Activated CD4-positive, CD25-positive, alpha-beta regulatory T cell treated with anti-CD3 and anti-CD28 coated beads, Interleukin-2, amount 50 U/mL, for 24 hours (primary cell): ENCODE measurements at regions not wholly inside any gene's neighbourhood (a gene's known extent, or its start where the extent isn't known, plus 50 kb on each side); places are given as distances from the start of the nearest gene placed in this dataset.
"Not testable (repeated sequence)": the region's sequence is repeated elsewhere in the genome, so short reads cannot be mapped to it uniquely, and the experiment has no call there.

ENCODE experiments used
- ATAC-seq, 2 donors: fragments of 150-1000 bp; cut with Tn5 transposase; one replicate each; pipeline ENCODE4 v1.10.0; 2021; ENCODE audit warnings: mild to moderate bottlenecking in 1 of 2, moderate library complexity in 1 of 2

DNA sequence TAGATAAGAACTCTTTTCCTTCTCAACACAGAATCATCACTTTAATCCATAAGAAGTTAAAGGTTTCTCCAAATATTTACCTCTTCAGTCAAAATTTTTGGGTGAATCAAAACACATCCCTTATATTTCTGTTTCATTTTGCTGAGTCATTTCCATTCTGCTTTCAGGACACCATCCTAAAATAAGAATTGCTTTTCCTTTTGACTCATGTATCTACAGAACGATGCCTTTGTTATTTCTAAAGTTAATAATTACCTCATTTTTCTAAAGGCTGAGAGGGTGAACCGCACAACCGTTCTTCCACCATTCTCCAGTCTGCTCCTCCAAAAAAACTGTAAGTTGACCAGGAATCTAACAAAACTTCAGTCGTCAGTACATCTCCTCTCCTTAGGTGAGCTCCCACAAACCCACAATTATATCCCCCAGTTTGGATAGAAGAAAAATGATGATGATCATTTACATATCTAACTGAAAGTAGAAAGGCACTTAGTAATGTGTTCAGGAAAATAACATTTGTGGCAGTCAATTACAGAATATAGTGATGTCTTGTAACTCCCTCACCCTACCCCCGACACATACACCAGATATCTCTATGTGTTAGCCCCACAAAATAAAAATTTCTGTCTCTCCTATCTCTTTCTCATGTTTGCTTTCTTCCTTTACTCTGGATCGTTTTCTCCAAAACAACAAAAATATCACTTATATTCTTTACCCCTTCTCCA lies 162.5 kb downstream of the RAD51AP2 start:
- no peak for ATAC-seq

DNA sequence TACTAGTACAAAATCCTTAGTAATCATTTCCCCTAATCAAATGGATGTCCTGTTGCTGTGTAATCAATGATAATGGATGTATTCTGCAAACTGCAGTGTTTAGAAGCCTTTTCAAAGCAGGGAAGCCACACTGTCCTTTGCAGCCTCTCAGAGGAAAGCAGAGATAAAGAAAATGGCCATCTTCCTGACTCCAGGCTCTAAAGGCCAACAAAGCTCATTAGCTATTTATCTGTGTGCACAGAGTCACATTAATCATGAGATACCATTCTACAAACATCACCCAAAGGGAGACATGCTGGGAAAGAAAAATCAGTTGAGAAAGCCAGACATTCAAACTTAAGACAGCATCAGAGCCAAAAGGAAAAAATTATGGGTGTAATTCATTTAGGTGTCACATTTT lies 165.0 kb downstream of the RAD51AP2 start:
- ATAC-seq = no peak

DNA sequence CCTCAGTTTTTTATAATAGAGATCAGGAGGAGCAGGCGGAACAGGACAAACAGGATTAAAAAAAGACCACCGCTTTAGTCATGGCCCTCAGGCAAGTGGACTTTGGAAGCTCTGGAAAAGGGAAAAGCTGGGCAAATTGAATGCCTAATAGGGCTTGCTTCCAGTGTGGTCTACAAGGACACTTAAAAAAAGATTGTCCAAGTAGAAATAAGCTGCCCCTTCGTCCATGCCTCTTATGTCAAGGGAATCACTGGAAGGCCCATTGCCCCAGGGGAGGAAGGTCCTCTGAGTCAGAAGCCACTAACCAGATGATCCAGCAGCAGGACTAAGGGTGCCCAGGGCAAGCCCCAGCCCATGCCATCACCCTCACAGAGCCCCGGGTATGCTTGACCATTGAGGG lies 175.5 kb downstream of the RAD51AP2 start:
- not testable (repeated sequence) for ATAC-seq

DNA sequence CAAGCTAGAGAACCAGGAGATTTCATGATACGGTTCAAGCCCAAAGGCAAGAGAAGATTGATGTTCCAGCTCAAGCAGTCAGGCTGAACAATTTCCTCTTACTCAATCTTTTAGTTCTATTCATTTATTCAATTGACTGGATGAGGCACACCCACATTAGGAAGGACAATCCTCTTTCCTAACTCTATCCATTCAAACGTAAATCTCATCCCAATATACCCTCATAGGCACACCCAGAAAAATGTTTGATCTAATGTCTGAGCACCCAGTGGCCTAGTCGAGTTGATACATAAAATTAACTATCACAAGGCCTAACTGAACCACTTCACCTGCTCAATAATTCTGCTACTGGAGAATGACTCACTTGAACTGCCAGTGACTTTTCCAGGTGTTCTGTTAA lies 180.7 kb downstream of the RAD51AP2 start:
- ATAC-seq = no peak

DNA sequence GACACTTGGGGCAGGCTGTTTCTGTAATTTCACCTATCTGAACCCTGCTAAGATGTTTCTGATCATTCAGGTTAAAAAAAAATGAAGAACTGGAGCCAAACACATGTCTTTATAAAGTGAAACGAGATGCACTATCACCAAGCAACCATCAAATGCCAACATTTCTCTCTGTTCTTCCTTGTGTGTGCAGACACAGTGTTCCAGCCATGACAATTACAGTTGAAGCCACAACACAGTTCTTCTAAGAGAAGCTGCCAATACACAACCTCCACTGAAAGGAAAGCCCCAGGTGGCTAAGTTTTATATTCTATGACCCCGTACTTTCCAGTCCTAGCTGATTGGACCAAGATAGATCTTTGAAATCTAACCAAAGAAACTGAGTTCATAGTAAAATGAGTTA lies 181.8 kb downstream of the RAD51AP2 start:
- no peak for ATAC-seq

DNA sequence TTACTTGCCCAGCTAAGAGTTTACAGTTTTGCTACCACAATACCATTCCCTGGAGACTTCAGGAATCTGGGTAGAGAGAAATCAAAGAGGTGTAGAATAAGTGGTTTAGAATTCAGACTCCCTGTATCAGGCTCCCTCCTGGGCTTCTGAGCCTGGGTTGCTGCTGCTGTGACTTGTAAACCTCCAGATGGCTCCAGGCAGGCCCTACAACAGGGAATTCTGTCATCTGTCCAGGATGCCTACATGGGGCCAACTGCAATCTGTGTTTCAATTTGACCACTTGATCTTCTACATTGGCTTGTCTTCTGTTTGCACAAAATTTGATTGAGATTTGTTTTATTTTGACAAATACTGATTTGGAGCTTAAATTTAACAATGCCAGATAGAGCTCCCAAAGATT lies 183.9 kb downstream of the RAD51AP2 start:
- ATAC-seq = no peak

DNA sequence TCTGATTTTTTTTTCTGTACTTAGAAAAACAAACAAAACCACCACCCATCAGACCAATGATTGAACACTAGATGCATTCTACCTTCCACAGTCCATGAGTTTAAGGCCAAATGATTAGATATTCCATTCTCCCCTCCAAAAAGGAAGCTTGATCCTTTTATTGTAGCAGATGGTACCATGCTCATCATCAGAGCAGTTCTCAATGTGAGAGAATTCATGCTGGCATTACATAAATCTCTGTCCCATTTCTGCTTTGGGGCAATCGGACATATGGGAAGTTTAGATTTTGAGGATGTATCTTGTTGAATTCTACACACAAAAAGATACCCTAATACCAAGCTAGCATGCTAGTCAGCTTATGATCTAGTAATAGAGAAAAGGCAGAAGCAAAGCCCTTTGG lies 186.6 kb downstream of the RAD51AP2 start:
- no peak for ATAC-seq

DNA sequence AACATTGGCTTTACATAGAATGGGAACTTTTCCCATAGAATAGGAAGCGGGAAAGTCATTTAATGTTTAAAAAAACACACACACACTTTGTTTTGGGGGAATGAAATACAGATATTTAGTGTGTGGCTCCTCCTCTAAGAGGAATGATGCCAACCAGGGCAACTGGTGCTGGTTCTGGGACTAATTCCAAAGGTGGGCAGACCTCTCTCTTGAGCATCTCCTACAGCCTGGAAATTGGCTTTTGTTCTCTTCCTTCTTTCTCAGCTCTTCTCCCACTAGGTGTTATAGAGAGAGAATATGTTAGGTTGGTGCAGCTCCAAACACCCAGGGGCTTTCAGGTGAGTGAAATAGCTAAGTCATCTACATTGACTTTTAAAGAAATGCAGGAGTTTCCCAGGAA lies 190.1 kb downstream of the RAD51AP2 start:
- no peak for ATAC-seq

DNA sequence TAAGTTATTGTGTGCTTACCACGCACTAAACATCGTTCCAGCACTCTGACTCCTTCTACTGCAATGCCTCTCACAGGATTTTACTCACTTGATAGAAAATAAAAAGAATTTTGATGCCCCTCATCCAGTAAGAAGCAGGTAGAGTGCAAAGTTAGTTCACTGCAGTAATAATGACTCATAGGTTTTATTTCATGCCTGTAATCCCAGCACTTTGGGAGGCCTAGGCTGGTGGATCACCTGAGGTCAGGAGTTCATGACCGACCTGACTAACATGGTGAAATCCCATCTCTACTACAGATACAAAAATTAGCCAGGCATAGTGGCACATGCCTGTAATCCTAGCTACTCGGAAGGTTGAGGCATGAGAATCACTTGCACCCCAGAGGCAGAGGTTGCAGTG lies 190.6 kb downstream of the RAD51AP2 start:
- no peak for ATAC-seq

DNA sequence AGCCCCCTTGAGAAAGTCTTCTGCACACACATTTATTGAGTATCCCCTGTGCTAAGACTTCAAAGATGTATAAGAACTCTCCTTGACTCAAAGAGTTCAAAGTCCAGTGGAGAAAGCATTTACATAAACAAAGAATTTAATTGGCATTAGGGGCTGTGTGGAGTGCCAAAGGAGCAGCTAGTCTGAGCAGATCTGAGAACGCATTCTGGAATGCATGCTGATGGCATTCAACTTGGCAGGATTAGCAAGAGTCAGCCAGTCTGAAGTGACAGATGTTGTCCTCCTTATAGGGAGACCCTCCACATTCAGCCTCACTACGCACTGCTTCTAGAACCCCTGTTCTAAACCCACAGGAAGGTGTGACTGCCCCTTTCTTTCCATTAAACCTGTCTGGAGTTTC lies 191.5 kb downstream of the RAD51AP2 start:
- ATAC-seq = no peak

DNA sequence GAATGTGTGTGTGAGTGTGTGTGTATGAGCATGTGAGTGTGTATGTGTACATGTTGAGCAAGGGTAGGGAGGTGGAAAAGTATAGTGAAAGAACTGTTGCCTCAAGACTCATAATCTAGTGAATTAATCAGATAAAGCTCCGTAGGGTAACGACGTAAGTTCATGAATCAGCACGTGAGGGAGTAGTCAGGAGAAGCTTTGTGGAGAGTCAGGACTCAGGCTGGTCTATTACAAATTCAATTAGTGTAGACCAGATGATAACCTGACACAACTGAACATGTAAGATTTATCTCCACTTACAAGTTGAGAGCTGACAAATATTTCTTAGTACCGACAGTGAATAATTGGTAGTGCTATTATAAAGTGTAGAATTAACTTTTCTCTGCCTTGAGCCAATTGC lies 194.5 kb downstream of the RAD51AP2 start:
- ATAC-seq = no peak

DNA sequence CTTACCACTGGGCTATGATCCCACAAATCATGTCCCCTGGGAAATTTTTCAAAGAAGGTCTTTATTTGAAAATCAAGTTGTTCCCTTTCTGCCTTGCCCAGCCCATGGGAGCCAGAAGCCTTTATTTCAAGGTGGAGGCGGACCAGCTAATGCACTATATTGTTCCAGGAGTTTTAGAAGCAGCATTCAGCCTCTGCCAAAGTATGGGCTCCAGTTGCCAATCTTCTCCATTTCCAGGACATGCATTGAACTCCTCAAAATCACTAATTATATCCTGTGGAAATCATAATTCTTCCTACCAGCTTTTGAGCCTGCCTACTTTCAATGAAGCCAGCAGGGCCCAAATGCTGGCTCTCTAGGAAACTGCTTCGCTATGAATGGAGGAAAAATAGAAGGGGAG lies 195.8 kb downstream of the RAD51AP2 start:
- no peak for ATAC-seq

DNA sequence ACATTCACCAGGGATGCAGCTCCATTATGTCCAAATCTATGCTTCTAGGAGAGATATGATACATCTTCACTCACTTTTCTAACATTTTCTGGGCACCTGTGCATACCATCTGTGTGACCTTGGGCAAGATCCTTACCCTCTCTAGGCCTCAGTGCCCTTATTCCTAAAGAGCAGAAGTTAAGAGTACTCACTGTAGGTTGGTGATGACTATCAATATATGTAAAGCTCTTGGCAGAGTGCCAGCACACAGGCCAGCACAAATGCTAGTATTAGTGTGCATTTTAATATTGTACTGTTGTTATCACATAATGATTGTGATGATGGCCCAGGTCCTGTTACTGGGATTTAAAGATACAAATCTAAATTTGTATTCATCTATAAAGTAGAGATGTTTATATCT lies 199.2 kb downstream of the RAD51AP2 start:
- ATAC-seq = no peak

DNA sequence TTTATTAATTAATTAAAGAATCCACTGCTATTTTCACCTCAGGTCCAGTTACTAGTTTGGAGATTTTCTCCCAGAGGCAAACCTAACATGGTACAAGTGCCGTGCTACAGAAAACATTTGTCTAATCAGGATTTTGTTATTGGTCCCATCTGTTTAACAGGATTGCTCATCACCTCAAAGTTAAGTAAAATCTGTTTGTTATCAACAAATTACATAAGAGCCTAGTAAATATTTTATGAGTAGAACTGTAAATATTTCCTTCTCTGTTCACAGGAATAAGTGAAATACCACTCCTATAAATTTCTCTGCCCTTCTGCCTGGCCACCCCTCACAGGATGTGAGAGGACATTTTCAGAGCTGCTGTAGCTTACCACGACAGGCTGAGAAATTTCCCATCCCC lies 200.2 kb downstream of the RAD51AP2 start:
- no peak for ATAC-seq

DNA sequence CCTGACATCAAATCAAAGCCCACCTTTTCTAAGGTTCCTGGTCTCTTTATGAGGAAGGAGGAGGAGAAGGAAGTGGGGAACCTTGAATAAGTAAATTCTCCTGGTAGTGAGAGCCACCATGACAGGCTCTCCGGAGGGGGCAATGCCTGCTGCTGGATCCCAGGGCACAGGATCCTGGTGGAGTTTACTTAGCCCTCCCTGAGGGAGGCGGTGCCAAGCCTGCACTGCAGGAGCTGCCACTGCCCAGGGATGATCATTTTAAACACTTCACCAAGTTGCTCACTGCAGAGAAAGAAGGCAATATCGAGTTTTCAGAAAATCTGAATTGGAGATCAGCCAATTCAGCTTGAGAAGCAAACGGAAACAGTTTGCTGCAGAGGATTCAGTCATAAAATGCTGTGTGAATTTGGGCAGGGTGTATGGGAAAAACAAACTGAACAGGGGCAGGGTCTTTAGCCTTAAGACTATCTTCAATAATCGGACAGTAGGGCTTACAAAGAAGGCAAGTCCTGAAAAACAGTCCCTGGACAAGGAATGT lies 200.7 kb downstream of the RAD51AP2 start:
- no peak for ATAC-seq

DNA sequence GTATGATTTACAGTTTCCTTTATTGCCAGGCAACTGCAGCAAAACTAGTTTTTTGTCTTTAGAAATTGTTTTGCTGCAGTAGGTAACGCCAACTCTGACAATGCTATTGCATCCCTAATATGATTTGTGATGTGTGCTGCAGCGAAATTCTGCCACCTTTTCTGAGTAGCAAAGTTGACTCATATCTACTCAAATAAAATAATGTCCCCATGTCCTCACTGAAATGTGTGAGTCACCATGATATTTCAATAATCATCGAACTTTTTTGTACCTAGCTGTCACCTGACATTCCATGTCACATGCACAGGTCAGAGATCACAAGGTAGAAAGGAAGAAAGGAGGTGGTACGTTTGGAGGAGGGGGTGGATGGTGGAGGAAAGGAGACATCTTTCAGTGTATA lies 205.0 kb downstream of the RAD51AP2 start:
- ATAC-seq = no peak

DNA sequence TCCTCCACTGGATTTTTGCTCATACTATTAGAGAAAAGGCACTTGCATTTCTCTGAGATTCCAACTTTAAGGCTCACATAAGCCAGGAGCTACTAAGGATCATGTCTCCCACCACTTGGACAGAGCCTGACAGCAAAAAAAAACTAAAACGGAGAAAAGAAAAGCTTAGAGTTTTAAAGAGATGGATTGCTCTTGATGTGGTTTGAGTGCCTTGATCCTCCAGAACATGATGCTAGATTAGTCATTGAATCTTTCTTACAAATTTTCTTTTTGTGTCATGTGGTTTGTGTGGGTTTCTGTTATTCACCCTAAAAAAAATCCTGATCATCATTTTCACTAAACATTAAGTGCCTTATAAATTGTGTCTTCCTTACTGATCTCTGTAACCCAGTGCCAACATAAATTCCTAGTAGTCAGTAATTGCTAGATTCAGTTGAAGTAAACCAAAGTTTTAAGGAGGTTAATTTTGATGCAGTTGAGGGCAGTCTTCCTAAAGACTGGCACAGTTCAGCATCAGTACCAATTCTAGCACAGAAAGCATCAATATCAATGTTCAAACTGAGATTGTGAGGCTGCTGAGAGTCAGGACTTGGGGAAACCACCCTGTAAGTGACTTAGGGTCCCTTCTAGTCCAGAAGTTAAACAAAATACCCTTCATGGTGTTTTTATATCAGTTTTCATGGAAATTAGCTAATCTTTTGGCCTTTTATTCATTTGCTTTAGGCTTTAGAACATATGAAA lies 206.3 kb downstream of the RAD51AP2 start:
- ATAC-seq = no peak

DNA sequence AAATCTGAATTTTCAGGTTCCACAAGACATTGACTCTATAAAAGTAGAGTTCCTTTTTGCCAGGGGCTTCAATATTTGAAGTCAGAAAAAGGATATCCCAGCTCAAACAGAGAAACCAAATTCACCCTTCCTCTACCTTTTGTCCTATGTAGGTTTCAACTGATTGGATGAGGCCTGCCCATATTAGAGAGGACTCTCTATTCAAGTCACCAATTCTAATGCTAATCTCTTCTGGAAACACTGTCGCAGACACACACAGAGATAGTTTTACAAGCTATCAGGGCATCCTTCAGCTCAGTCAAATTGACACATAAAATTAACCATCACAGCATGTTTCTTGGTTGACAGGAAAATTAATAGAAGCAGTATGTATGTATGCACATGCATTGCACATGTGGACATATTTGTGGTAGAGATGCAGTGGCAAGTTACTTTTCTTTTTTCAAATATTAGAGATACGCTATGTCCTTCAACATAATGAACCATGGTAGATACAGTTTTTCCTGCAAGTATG lies 207.1 kb downstream of the RAD51AP2 start:
- no peak for ATAC-seq

DNA sequence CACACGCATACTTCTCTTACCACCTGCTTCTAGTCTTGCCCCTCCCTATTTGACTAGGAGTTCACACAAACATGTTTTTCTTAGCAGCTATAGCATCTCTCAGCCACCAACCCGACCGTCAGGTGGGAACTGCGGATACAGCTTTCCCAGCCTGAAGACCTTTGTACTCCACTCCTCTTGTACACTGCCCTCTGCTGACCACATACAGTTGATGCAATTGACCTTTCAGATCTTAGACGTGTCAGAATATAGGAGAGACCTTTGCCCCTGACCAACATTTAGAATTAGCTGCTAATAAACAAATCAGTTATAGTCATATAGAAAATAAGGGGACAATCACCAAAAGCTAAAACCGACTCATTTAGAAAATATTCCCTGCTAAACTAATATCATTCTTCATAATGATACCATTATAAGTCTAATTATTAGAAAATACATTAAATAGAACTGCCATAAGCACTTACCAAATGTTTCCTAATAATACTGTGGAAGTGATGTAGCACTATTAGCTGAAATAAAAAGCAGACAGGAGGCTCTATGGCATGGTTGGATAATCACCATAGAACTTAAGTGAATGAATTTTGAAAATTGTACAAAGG lies 208.4 kb downstream of the RAD51AP2 start:
- ATAC-seq = no peak

DNA sequence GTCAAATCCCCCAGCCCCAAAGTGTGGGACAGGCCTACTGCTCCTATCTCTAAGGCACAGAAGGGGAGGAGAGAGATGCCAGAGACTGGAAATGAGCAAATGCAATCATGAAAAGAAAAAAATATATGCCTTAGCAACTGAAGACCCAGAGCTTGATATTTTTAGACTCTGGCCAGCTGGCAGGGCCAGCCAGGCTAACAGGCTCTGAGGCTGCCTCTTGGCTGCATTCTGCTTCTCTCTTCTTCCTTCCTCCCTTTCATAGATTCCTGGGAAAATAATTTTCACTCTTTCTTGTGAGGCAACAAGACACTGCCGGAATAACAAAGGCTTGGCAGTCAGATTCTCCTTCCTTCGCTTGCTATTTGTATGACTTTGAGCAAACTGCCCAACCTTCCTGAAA lies 209.1 kb downstream of the RAD51AP2 start:
- no peak for ATAC-seq

DNA sequence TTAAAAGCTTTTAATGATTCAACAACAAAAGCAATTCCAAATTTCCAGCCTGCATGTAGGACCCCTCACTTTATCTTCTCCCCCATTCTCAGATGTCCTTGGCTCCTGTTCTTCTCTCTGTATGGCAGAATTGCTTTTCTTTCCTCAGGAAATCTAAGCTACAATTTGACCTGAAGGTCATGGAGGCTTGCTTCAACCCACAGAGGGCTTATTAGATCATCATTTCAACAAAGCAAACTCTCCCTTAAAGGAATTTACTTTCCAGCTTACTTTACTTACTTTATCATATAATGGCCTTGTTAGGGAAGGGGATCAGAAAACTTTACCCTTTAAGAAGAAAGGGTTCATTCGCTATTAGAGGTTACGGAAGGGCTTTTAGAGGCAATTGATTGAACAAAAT lies 211.5 kb downstream of the RAD51AP2 start:
- ATAC-seq = no peak

DNA sequence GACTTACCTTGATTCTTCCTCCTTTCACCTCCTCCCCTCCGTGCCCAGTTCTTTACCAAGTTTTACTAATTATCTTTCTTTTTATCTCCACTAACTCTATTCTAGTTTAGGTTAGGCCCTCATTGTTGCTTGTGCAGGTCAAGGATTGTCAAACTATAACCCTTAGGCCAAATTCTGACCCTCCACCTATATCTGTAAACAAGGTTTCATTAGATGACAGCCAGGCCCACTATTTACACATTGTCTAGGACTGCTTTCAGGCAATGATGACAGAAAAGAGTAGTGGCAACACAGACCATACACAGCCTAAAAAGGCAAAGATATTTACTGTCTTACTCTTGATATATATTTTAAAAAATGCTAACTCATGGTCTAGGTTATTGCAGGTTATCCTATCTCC lies 212.0 kb downstream of the RAD51AP2 start:
- no peak for ATAC-seq

DNA sequence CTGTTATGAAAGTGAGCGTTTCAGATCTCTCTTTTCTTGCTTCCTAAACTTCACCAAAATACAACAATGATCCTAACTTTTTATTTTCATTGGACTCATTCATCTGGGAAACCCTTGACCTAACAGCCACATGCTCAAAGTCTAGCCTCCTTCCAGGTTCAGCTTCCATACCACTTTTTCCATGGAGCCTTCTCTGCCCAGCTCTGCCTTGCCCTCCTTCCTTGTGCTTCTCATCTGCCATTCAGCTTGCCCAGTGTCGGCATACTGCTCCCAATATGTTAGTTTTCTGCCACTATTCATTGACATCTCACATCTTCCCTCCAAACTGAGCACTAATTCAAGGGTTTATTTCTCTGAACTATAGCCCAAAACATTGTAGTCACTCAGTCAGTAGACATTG lies 214.7 kb downstream of the RAD51AP2 start:
- no peak for ATAC-seq

DNA sequence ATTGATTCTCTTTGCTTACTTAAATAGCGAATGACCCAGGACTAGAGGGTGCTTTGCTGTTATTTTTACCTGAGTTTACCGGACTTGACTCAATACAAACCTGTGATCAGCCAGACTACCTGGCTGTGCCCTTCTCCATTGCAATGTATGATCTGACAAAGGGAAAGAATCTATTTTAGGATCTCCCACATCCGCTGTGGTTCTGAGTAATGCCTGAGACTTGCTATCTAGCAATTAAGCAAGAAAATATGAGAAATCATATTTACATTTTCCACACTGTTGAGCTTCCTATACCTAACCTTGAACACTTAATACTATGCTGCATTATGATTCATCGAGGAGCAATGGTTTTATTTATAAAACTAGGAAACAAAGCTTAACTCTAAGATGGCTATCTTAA lies 215.2 kb downstream of the RAD51AP2 start:
- no peak for ATAC-seq
